AG10803 (cell line): ENCODE measurements at regions not wholly inside any gene's neighbourhood (a gene's known extent, or its start where the extent isn't known, plus 50 kb on each side); places are given as distances from the start of the nearest gene placed in this dataset.

Experiments
- DNase-seq: peaks from one replicate; pipeline ENCODE4 v3.0.0; 2010; ENCODE audit warnings: low read depth
- H3K4me3 ChIP-seq: 2 replicates; pipeline ENCODE4 v1.5.1; 2011; ENCODE audit warnings: mild to moderate bottlenecking, low read length, control low read depth
- CTCF ChIP-seq: conservative IDR thresholded peaks from 2 replicates; pipeline ENCODE4 v1.5.1; 2011; ENCODE audit warnings: mild to moderate bottlenecking, low read length, control low read depth, inconsistent platforms

GRCh38 chr2:5991305-5991968, 299.3 kb downstream of the SOX11 start:
- no peak for DNase-seq
- H3K4me3 ChIP-seq = no peak overlapping the region
- TF ChIP-seq CTCF = no peak

- H3K4me3 ChIP-seq = no peak overlapping the region
- DNase-seq = no peak
- no peak for TF ChIP-seq CTCF
Measured at GRCh38 chr2:5995832-5996231, 303.6 kb downstream of the SOX11 start.

GRCh38 chr2:6008186-6008585, 316.0 kb downstream of the SOX11 start:
- no peak for DNase-seq
- H3K4me3 ChIP-seq = no peak overlapping the region
- TF ChIP-seq CTCF = no peak

- no peak overlapping the region for H3K4me3 ChIP-seq
- DNase-seq = no peak
- TF ChIP-seq CTCF = no peak
Measured at GRCh38 chr2:6008726-6009125, 316.5 kb downstream of the SOX11 start.

- DNase-seq = no peak
- H3K4me3 ChIP-seq = no peak overlapping the region
- no peak for TF ChIP-seq CTCF
Measured at GRCh38 chr2:6010163-6010562, 318.0 kb downstream of the SOX11 start.

- H3K4me3 ChIP-seq = no peak overlapping the region
- DNase-seq = peak; percentile 13
- no peak for TF ChIP-seq CTCF
Measured at GRCh38 chr2:6011921-6012320, 319.7 kb downstream of the SOX11 start.

GRCh38 chr2:6017736-6018286, 325.6 kb downstream of the SOX11 start:
- no peak overlapping the region for H3K4me3 ChIP-seq
- no peak for TF ChIP-seq CTCF
- DNase-seq = no peak
